Astrocyte (in vitro differentiated cells and primary cell): ENCODE measurements at regions not wholly inside any gene's neighbourhood (a gene's known extent, or its start where the extent isn't known, plus 50 kb on each side); places are given as distances from the start of the nearest gene placed in this dataset.

Experiments used
- DNase-seq: peaks from one replicate; pipeline ENCODE4 v3.0.0-alpha.2; 2010; ENCODE audit warnings: low read depth
- FAIRE-seq: peaks from 2 replicates; lab custom pipeline; 2011; peaks lifted over from hg19 to GRCh38; lab: Jason Lieb, UNC
- H2AFZ ChIP-seq: 2 replicates; pipeline ENCODE4 v1.6.0; 2012; ENCODE audit warnings: low read depth, low read length, inconsistent platforms
- H3K27ac ChIP-seq: 2 replicates; pipeline ENCODE4 v1.5.1; 2011; ENCODE audit warnings: low read depth, low read length, inconsistent platforms
- H3K27me3 ChIP-seq: 2 replicates; pipeline ENCODE4 v1.6.0; 2011; ENCODE audit warnings: low read length, inconsistent platforms; ENCODE audit not compliant: insufficient read depth
- H3K36me3 ChIP-seq: 2 replicates; pipeline ENCODE4 v1.5.1; 2011; ENCODE audit warnings: low read length, inconsistent platforms; ENCODE audit not compliant: insufficient read depth
- H3K4me1 ChIP-seq: 2 replicates; pipeline ENCODE4 v1.5.1; 2011; ENCODE audit warnings: low read length, inconsistent platforms; ENCODE audit not compliant: insufficient read depth
- H3K4me2 ChIP-seq: 2 replicates; pipeline ENCODE4 v1.6.0; 2012; ENCODE audit warnings: low read length, inconsistent platforms
- H3K4me3 ChIP-seq: 2 replicates; pipeline ENCODE4 v1.5.1; 2011; ENCODE audit warnings: low read depth, mild to moderate bottlenecking, low read length, inconsistent platforms; ENCODE audit not compliant: insufficient read depth
- H3K79me2 ChIP-seq: 2 replicates; pipeline ENCODE4 v1.6.0; 2012; ENCODE audit warnings: mild to moderate bottlenecking, low read length, inconsistent platforms; ENCODE audit not compliant: insufficient read depth
- H3K9ac ChIP-seq: 2 replicates; pipeline ENCODE4 v1.6.0; 2012; ENCODE audit warnings: mild to moderate bottlenecking, low read length, inconsistent platforms
- H3K9me3 ChIP-seq: 2 replicates; pipeline ENCODE4 v1.5.1; 2012; ENCODE audit warnings: low read depth, mild to moderate bottlenecking, low read length, inconsistent platforms; ENCODE audit not compliant: insufficient read depth
- H4K20me1 ChIP-seq: 2 replicates; pipeline ENCODE4 v1.6.0; 2012; ENCODE audit warnings: low read length, inconsistent platforms; ENCODE audit not compliant: insufficient read depth
- H3K27ac Mint-ChIP-seq: one replicate; pipeline ENCODE4 v1.8.0; 2021; ENCODE audit warnings: mild to moderate bottlenecking, mixed read lengths; ENCODE audit not compliant: unreplicated experiment
- H3K27me3 Mint-ChIP-seq: one replicate; pipeline ENCODE4 v1.8.0; 2021; ENCODE audit warnings: low read depth, mixed read lengths; ENCODE audit not compliant: unreplicated experiment
- H3K36me3 Mint-ChIP-seq: one replicate; pipeline ENCODE4 v1.8.0; 2021; ENCODE audit warnings: low read depth, mixed read lengths; ENCODE audit not compliant: unreplicated experiment
- H3K4me1 Mint-ChIP-seq: one replicate; pipeline ENCODE4 v1.8.0; 2021; ENCODE audit warnings: low read depth, mixed read lengths; ENCODE audit not compliant: unreplicated experiment
- H3K4me3 Mint-ChIP-seq: one replicate; pipeline ENCODE4 v1.8.0; 2021; ENCODE audit warnings: mild to moderate bottlenecking, moderate library complexity, mixed read lengths; ENCODE audit not compliant: unreplicated experiment
- H3K9me3 Mint-ChIP-seq: one replicate; pipeline ENCODE4 v1.8.0; 2021; ENCODE audit warnings: mild to moderate bottlenecking, mixed read lengths; ENCODE audit not compliant: unreplicated experiment
- CTCF ChIP-seq: IDR thresholded peaks from 2 replicates; pipeline ENCODE4 v1.5.1; 2011; ENCODE audit warnings: low read depth, mild to moderate bottlenecking, inconsistent platforms, low read length, moderate library complexity; ENCODE audit not compliant: insufficient read depth
- EZH2 ChIP-seq: IDR thresholded peaks from 2 replicates; pipeline ENCODE4 v1.6.1; 2012; ENCODE audit warnings: mild to moderate bottlenecking, low read length, inconsistent platforms; ENCODE audit not compliant: insufficient read depth

- TF ChIP-seq CTCF (no peak), EZH2 (no peak)
- DNase-seq (no peak), FAIRE-seq (no peak)
- Mint-ChIP-seq H3K36me3 (no peaks in the 10 kb centered on the region), H3K27ac (no peak overlapping the region), H3K4me3 (no peak overlapping the region), H3K9me3 (peaks cover 2% of the 10 kb centered on the region), H3K4me1 (peaks cover 3% of the 10 kb centered on the region), H3K27me3 (peaks cover 3% of the 10 kb centered on the region)
- Histone ChIP-seq H3K79me2 (no peaks in the 10 kb centered on the region), H3K27me3 (no peaks in the 10 kb centered on the region), H3K4me1 (no peaks in the 10 kb centered on the region), H3K9me3 (no peaks in the 10 kb centered on the region), H3K36me3 (no peaks in the 10 kb centered on the region), H2AFZ (no peak overlapping the region), H3K4me3 (no peak overlapping the region), H4K20me1 (no peaks in the 10 kb centered on the region), H3K27ac (no peak overlapping the region), H3K9ac (no peak overlapping the region), H3K4me2 (no peak overlapping the region)
These were observed 150.5 kb downstream of the SIM1 start for GRCh38 chr6:100314186-100314585.

GRCh38 chr6:100311707-100312251, 152.9 kb downstream of the SIM1 start:
- Histone ChIP-seq H3K9ac (no peak overlapping the region), H3K4me1 (no peaks in the 10 kb centered on the region), H4K20me1 (no peaks in the 10 kb centered on the region), H2AFZ (no peak overlapping the region), H3K4me3 (no peak overlapping the region), H3K79me2 (no peaks in the 10 kb centered on the region), H3K27me3 (no peaks in the 10 kb centered on the region), H3K36me3 (no peaks in the 10 kb centered on the region), H3K9me3 (no peaks in the 10 kb centered on the region), H3K4me2 (no peak overlapping the region), H3K27ac (no peak overlapping the region)
- no peak for FAIRE-seq
- TF ChIP-seq EZH2: no peak
- TF ChIP-seq CTCF: no peak
- DNase-seq: peak; percentile 19
- Mint-ChIP-seq H3K9me3 (peaks cover 2% of the 10 kb centered on the region), H3K4me1 (peaks cover 3% of the 10 kb centered on the region), H3K27ac (no peak overlapping the region), H3K27me3 (peaks cover 3% of the 10 kb centered on the region), H3K4me3 (no peak overlapping the region), H3K36me3 (no peaks in the 10 kb centered on the region)

- H4K20me1 ChIP-seq: no peaks in the 10 kb centered on the region
- H3K9me3 Mint-ChIP-seq: no peaks in the 10 kb centered on the region
- H3K4me2 ChIP-seq: no peak overlapping the region
- H2AFZ ChIP-seq: no peak overlapping the region
- H3K27me3 ChIP-seq: no peaks in the 10 kb centered on the region
- no peak overlapping the region for H3K27ac Mint-ChIP-seq
- no peak overlapping the region for H3K4me3 Mint-ChIP-seq
- no peaks in the 10 kb centered on the region for H3K4me1 ChIP-seq
- no peak overlapping the region for H3K27ac ChIP-seq
- peaks cover 3% of the 10 kb centered on the region for H3K27me3 Mint-ChIP-seq
- FAIRE-seq (no peak), DNase-seq (no peak)
- H3K4me3 ChIP-seq: no peak overlapping the region
- H3K4me1 Mint-ChIP-seq: peaks cover 3% of the 10 kb centered on the region
- H3K36me3 Mint-ChIP-seq: no peaks in the 10 kb centered on the region
- H3K36me3 ChIP-seq: no peaks in the 10 kb centered on the region
- TF ChIP-seq EZH2 (no peak), CTCF (no peak)
- no peaks in the 10 kb centered on the region for H3K9me3 ChIP-seq
- no peak overlapping the region for H3K9ac ChIP-seq
- H3K79me2 ChIP-seq: no peaks in the 10 kb centered on the region
These were observed 155.5 kb downstream of the SIM1 start for GRCh38 chr6:100309174-100309573.
